Neural crest cell (in vitro differentiated cells): ENCODE measurements at regions not wholly inside any gene's neighbourhood (a gene's known extent, or its start where the extent isn't known, plus 50 kb on each side); places are given as distances from the start of the nearest gene placed in this dataset.

Experiments used
- DNase-seq: peaks from one replicate; pipeline ENCODE4 v3.0.0; 2021; ENCODE audit warnings: low read depth, mixed read lengths, low spot score
- H3K27ac Mint-ChIP-seq: one replicate; pipeline ENCODE4 v1.8.0; 2021; ENCODE audit warnings: mild to moderate bottlenecking, mixed read lengths; ENCODE audit not compliant: unreplicated experiment
- H3K27me3 Mint-ChIP-seq: 2 replicates; pipeline ENCODE4 v1.8.0; 2021; ENCODE audit warnings: low read depth, mild to moderate bottlenecking, mixed read lengths
- H3K36me3 Mint-ChIP-seq: 2 replicates; pipeline ENCODE4 v1.8.0; 2021; ENCODE audit warnings: low read depth, mild to moderate bottlenecking, mixed read lengths
- H3K4me1 Mint-ChIP-seq: 2 replicates; pipeline ENCODE4 v1.8.0; 2021; ENCODE audit warnings: mixed read lengths
- H3K4me3 Mint-ChIP-seq: one replicate; pipeline ENCODE4 v1.8.0; 2021; ENCODE audit warnings: mild to moderate bottlenecking, mixed read lengths
- H3K9me3 Mint-ChIP-seq: 2 replicates; pipeline ENCODE4 v1.8.0; 2021; ENCODE audit warnings: mixed read lengths
- TF ChIP-seq, protein P1 (sequence below): fragments of 200-600 bp; sonication (generic); conservative IDR thresholded peaks from 2 replicates; pipeline ENCODE4 v1.5.0; 2021; ENCODE audit warnings: antibody characterized with exemption, mild to moderate bottlenecking

GRCh38 chr11:111183706-111184105, 61.8 kb upstream of the POU2AF2 start:
- Mint-ChIP-seq H3K36me3 (peaks cover 8% of the 10 kb centered on the region), H3K4me1 (no peaks in the 10 kb centered on the region), H3K9me3 (peaks cover 12% of the 10 kb centered on the region), H3K27me3 (no peaks in the 10 kb centered on the region), H3K27ac (no peak overlapping the region), H3K4me3 (no peak overlapping the region)
- DNase-seq: no peak
- TF ChIP-seq, protein P1, sequence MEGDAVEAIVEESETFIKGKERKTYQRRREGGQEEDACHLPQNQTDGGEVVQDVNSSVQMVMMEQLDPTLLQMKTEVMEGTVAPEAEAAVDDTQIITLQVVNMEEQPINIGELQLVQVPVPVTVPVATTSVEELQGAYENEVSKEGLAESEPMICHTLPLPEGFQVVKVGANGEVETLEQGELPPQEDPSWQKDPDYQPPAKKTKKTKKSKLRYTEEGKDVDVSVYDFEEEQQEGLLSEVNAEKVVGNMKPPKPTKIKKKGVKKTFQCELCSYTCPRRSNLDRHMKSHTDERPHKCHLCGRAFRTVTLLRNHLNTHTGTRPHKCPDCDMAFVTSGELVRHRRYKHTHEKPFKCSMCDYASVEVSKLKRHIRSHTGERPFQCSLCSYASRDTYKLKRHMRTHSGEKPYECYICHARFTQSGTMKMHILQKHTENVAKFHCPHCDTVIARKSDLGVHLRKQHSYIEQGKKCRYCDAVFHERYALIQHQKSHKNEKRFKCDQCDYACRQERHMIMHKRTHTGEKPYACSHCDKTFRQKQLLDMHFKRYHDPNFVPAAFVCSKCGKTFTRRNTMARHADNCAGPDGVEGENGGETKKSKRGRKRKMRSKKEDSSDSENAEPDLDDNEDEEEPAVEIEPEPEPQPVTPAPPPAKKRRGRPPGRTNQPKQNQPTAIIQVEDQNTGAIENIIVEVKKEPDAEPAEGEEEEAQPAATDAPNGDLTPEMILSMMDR: no peak

DNA sequence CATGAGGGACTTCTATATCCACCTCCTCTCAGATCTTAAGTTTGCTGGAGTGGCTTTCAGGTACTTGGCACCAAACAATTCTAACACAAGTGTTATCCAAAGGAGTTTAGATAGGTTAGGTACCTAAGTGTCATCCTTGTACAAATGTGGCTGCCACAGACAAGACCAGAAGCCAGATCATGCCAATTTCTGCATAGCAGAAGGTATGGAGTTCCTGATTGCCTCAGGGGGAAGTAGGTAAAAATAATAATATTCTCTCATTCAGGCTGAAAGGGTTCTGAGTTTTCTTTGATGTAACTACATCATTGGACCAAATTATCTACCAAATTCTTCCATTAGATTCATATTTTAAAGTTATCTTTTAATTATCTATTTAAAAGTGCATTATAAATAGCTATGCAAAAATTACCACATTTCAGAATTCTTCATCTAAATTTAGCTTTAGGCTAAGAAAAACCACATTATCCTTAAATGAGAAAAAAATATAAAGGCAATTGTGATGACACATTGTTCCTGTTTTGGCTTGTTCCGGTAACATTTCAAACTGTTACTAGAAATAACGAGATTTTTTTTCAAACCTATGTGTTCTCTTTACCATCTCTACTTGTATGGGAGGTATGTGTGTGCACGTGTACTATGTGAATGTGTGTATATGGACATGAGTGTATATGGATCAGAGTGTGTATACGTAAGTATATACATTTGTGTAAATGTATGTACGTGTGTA, 66.2 kb upstream of the POU2AF2 start:
- Mint-ChIP-seq H3K9me3 (no peaks in the 10 kb centered on the region), H3K27me3 (no peaks in the 10 kb centered on the region), H3K36me3 (no peaks in the 10 kb centered on the region), H3K27ac (no peak overlapping the region), H3K4me1 (no peaks in the 10 kb centered on the region), H3K4me3 (no peak overlapping the region)
- no peak for DNase-seq
- TF ChIP-seq, protein P1: no peak

DNA sequence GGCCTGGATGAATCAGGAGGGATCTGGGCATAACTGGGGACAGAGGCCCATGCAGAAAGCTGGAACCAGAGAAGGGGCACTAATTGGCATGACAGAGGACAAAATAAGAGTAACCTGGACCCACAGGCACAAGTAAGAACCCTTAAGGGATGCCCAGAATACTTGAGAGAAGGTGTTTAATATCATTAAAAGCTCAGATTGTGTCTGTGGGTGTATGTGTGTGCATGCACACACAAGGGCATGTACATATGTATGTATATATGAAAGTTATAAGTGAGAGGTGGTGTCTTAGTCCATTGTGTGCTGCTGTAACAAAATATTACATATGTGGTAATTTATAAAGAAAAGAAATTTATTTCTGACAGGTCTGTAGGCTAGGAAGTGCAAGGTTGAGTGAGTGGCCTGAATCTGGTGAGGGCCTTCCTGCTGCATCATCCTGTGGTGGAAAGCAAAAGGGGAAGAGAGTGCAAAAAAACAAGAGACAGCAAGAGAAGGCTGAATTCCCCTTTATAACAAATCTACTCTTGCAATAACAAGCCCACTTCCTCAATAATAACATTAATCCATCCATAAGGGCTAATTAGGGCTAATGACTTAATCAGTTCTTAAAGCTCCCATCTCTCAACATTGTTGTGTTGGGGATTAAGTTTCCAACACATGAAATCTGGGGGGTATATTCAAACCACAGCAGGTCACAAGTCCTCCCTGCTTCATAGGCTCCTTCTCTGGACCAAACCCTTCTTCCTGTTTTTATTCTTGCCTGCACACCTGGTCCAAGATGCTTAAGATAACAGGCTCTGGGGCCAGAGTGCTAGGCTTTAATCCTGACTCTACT, 68.3 kb upstream of the POU2AF2 start:
- H3K4me3 Mint-ChIP-seq: no peak overlapping the region
- H3K27me3 Mint-ChIP-seq: no peaks in the 10 kb centered on the region
- no peaks in the 10 kb centered on the region for H3K36me3 Mint-ChIP-seq
- no peak for DNase-seq
- H3K9me3 Mint-ChIP-seq: peaks cover 2% of the 10 kb centered on the region
- H3K4me1 Mint-ChIP-seq: peaks cover 10% of the 10 kb centered on the region
- H3K27ac Mint-ChIP-seq: no peak overlapping the region
- TF ChIP-seq, protein P1: no peak

- peaks cover 2% of the 10 kb centered on the region for H3K9me3 Mint-ChIP-seq
- no peak overlapping the region for H3K27ac Mint-ChIP-seq
- no peak for DNase-seq
- no peaks in the 10 kb centered on the region for H3K36me3 Mint-ChIP-seq
- H3K27me3 Mint-ChIP-seq: no peaks in the 10 kb centered on the region
- TF ChIP-seq, protein P1: no peak
- peaks cover 10% of the 10 kb centered on the region for H3K4me1 Mint-ChIP-seq
- no peak overlapping the region for H3K4me3 Mint-ChIP-seq
Observed at GRCh38 chr11:111176603-111177002, 68.9 kb upstream of the POU2AF2 start.

DNA sequence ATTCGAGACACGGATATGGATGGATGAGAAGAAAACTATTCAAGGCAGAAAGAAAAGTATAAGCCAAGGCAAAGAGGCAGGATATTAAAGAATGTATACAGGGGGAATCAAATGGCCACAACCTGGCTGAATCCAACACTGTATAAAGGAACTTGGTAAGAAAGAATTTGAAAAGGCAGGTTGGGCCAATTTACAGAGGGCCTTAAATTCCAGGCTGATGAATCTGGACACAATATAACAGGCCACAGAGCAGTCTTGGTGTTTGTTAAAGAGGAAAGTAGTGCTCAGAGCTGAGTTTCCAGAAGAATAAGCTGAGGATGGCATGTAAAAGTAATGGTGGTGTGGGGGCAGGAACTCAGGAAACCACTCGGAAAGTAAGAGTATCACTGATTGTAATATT, 72.3 kb upstream of the POU2AF2 start:
- DNase-seq: no peak
- H3K4me3 Mint-ChIP-seq: no peak overlapping the region
- no peaks in the 10 kb centered on the region for H3K36me3 Mint-ChIP-seq
- H3K27me3 Mint-ChIP-seq: no peaks in the 10 kb centered on the region
- TF ChIP-seq, protein P1: no peak
- H3K27ac Mint-ChIP-seq: no peak overlapping the region
- H3K4me1 Mint-ChIP-seq: peaks cover 10% of the 10 kb centered on the region
- H3K9me3 Mint-ChIP-seq: peaks cover 2% of the 10 kb centered on the region
